ENCODE measurements at regions not wholly inside any gene's neighbourhood (a gene's known extent, or its start where the extent isn't known, plus 50 kb on each side); places are given as distances from the start of the nearest gene placed in this dataset.

DNA sequence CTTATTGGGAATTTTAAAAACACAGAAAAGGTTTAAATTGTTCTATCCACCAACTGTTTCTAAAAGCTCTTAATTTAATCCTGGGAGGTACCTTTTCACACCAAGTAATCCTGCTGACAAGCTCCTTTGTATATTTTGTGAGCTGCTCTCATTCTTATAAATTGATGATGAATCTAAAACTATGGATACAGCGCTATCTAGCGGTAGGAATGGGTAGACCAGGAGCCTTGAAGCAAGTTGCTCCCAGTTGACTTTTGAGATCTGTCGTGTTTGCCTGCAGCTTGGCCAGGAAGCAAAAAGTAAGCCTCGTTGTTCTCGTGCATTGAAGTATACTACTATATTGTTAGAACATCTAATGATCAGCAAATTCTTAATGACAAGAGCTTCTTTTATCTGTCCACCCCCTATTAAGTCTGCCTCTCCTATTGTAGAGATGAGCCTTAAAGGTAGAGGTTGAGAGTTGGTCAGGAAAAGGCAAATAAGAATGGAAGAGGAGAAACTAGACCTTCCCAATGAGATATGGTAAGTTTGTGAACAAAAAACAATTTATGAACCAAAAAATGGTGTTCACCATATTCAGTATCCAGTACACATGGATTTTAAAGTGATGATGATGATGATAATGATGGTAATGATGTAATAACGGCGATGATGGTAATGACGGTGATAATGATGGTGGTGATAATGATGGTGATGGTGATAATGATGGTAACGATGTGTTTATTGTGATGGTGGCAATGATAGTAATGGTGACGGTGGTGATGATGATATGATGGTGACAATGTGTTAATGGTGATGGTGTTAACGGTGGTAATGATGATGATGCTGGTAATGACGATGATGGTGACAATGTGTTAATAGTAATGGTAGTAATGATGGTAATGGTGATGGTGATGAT is 212.1 kb upstream of the NCKAP5 start:
- TF ChIP-seq CTCF (IDR thresholded peaks at IDR 0.05) (peak; percentile 55), ZFX (IDR thresholded peaks at IDR 0.05; ENCODE audit: borderline replicate concordance) (no peak)

Data from 22Rv1 (cell line).